H1 (cell line): ENCODE measurements at regions not wholly inside any gene's neighbourhood (a gene's known extent, or its start where the extent isn't known, plus 50 kb on each side); places are given as distances from the start of the nearest gene placed in this dataset.

Source experiments
- RAD21 ChIP-seq, 2 experiments: IDR thresholded peaks in 1 of 2; conservative IDR thresholded peaks in 1 of 2; 2 replicates each; pipeline ENCODE4 v1.6.1; 2011; ENCODE audit warnings: low read depth in 2 of 2, low read length in 2 of 2, improper control_type of control experiment in 1 of 2, inconsistent platforms in 1 of 2, mild to moderate bottlenecking in 1 of 2, moderate library complexity in 1 of 2
- TAF1 ChIP-seq: IDR thresholded peaks from 2 replicates; pipeline ENCODE4 v1.6.1; 2011; ENCODE audit warnings: mild to moderate bottlenecking, low read depth, low read length

DNA sequence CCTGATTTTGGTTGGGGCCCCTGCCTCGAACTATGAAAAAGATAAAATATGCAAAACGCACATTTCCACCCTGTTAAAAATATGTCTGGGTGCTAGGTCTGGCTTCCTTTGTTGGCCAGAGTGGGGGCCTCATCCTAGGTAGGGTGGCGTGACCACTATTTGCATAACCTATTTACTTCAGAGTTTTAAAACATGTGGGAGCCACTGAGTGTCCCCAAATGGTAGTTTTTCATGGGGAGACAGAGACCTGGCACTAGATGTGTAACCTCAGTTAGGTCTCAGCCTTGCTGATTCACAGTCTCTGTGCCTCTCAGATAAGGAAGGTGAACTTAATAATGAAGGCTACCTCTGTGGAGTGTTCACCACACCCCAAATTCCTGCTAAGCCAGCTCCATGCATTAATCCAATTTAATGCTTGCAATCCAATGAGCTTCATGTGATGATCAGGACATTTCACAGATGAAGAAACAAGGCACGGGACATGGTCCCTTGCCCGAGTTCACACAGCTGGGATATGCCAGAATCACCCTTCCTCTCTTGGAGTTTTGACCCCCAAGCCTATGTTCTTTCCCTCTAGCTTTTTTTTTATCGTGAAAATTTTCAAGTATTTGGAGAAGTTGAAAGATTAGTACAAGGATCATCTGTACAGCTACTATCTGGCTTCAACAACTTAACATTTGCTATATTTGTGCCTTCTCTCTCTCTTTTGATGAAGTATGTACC, 103.4 kb downstream of the IRF8 start (continued):
- no peak for TF ChIP-seq RAD21 (IDR thresholded peaks at IDR 0.05 in 1 of 2, conservative IDR thresholded peaks at IDR 0.05 in 1 of 2; ENCODE audit: low read depth in 2 of 2, low read length in 2 of 2)
- no peak for TF ChIP-seq TAF1
